ENCODE measurements at regions not wholly inside any gene's neighbourhood (a gene's known extent, or its start where the extent isn't known, plus 50 kb on each side); places are given as distances from the start of the nearest gene placed in this dataset.

DNA sequence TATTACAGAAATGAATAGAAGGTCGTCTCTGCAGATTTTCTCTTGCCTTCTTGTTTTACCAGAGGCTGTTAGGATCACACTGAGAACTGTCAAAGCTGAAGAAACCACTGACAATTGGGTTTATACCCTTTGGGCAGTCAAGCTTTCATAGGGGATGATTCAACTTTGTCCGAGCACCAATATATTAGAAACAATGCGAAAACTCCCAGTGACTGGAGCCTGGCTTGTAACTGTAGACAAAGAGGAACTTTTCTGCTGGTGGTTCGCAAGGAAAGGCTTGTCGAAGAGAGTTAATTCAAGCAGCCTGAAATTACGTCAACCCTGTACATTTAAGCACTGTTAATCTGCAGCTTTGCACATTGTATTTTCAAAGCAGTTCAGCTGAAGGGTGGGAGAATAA, 193.2 kb upstream of the ZNF385D start:
- no peak for TF ChIP-seq FOXM1 (IDR thresholded peaks at IDR 0.05; ENCODE audit: low read depth)
- no peak for TF ChIP-seq EP300 (IDR thresholded peaks at IDR 0.05; ENCODE audit: borderline replicate concordance in 1 of 2, low read depth in 1 of 2, low read length in 1 of 2)

All from SK-N-SH (cell line).